ENCODE measurements at regions not wholly inside any gene's neighbourhood (a gene's known extent, or its start where the extent isn't known, plus 50 kb on each side); places are given as distances from the start of the nearest gene placed in this dataset.
"Not testable (repeated sequence)": the region's sequence is repeated elsewhere in the genome, so short reads cannot be mapped to it uniquely, and the experiment has no call there.

DNA sequence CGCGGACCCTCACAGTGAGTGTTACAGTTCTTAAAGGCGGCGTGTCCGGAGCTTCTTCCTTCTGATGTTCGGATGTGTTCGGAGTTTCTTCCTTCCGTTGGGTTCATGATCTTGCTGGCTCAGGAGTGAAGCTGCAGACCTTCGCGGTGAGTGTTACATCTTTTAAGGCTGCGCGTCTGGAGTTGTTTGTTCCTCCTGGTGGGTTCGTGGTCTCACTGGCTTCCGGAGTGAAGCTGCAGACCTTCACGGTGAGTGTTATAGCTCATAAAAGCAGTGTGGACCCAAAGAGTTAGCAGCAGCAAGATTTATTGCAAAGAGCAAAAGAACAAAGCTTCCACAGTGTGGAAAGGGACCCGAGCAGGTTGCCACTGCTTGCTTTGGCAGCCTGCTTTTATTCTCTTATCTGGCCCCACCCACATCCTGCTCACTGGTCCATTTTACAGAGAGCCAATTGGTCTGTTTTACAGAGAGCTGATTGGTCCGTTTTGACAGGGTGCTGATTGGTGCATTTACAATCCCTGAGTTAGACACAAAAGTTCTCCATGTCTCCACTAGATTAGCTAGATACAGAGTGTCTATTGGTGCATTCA is 168.3 kb upstream of the ARSJ start:
- TF ChIP-seq, protein P1, sequence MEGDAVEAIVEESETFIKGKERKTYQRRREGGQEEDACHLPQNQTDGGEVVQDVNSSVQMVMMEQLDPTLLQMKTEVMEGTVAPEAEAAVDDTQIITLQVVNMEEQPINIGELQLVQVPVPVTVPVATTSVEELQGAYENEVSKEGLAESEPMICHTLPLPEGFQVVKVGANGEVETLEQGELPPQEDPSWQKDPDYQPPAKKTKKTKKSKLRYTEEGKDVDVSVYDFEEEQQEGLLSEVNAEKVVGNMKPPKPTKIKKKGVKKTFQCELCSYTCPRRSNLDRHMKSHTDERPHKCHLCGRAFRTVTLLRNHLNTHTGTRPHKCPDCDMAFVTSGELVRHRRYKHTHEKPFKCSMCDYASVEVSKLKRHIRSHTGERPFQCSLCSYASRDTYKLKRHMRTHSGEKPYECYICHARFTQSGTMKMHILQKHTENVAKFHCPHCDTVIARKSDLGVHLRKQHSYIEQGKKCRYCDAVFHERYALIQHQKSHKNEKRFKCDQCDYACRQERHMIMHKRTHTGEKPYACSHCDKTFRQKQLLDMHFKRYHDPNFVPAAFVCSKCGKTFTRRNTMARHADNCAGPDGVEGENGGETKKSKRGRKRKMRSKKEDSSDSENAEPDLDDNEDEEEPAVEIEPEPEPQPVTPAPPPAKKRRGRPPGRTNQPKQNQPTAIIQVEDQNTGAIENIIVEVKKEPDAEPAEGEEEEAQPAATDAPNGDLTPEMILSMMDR (IDR thresholded peaks at IDR 0.05) = not testable (repeated sequence)
- not testable (repeated sequence) for TF ChIP-seq POLR2A (IDR thresholded peaks at IDR 0.05)
